ENCODE measurements at regions not wholly inside any gene's neighbourhood (a gene's known extent, or its start where the extent isn't known, plus 50 kb on each side); places are given as distances from the start of the nearest gene placed in this dataset.

DNA sequence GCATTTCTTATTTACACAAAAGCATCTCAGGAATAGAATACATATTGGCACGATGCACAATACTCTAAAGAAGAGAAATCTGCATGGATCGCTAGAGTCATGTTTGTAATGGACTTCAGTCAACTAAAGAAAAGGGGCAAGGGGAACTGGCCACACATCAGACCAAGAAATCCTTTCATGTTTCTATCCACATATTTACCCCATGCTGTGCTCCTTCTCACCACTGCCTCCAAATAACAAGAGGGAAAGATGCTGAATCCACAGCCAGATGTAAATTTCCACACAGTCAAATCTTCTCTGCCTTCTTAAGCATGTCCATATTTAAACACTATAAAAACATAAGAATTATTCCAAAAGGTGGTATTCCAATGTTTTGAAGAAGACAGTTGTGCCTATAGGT is 67.6 kb downstream of the COX18 start:
- FAIRE-seq, result no peak

DNA sequence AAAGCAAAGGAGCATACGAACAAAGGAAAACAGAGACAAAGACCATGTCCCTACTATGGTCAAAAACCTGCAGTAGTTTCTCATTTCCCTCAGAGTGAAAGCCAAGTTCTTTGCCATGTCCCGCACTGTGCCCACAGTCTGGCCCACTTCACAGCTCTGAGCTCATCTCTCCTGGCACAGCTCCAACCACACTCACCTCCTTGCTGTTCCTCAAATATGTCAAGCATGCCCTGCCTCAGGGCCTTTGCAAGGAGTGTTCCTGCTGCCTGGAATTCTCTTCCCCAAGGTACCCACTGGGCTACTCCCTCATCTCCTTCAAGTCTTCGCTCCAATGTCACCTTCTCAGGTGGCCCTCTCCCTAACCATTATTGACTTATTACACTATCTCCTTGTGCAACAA is 72.1 kb downstream of the COX18 start:
- FAIRE-seq, result no peak

DNA sequence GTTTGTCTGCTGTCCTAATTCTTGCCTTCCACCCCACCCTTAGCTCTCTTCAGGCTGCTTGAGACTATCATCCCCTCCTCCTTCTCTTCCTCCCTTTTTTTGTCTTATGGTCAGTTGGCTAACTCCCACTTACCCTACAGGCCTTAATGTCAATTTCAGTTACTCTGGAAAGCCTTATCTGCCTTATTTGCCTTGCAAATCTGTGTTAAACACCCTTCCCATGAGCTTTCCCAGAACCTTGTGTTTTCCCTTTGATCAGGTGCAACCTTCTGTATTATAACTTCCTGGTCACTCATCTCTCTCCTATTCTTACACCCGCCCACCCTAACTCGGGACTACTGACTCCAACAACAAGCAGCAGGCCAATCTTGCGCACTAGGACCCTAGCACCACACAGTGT is 74.8 kb downstream of the COX18 start:
- FAIRE-seq, result no peak

DNA sequence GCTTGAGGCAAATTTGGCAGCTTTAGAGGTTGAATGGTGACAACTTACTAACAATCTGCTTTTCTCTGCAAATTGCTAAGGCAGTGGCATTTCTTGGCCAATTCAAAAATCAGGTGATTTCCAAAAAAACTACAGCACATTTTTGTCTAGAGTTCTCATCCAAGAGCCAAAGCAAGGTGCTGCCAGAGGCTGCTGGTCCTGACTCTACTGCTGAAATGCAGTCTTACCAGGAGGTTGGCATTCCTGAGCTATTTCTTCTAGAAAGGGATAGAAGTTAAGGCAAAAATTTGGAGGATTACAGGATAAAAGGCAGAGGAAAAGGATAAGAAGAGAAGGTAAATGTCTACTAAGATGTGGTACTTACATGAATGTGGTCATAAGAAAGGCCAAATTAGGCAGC is 75.6 kb downstream of the COX18 start:
- no peak for FAIRE-seq

DNA sequence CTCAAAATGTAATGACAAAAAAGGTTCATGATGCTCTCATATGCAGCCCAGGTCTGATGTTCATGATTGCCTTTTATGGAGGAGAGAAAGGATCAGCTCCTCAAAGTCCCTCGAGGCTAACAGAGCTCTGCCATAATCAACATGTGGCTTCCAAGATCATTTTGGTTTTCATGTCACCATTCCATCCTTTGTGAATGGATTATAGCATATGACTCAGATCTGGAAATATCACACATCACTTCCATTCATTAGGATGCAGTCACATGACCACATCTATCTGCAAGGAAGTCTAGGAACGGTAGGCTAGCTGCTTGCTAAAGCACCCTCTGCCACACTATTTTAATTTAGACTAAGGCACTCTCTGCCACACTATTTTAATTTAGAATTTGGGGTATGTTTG is 77.6 kb downstream of the COX18 start:
- FAIRE-seq, result no peak

DNA sequence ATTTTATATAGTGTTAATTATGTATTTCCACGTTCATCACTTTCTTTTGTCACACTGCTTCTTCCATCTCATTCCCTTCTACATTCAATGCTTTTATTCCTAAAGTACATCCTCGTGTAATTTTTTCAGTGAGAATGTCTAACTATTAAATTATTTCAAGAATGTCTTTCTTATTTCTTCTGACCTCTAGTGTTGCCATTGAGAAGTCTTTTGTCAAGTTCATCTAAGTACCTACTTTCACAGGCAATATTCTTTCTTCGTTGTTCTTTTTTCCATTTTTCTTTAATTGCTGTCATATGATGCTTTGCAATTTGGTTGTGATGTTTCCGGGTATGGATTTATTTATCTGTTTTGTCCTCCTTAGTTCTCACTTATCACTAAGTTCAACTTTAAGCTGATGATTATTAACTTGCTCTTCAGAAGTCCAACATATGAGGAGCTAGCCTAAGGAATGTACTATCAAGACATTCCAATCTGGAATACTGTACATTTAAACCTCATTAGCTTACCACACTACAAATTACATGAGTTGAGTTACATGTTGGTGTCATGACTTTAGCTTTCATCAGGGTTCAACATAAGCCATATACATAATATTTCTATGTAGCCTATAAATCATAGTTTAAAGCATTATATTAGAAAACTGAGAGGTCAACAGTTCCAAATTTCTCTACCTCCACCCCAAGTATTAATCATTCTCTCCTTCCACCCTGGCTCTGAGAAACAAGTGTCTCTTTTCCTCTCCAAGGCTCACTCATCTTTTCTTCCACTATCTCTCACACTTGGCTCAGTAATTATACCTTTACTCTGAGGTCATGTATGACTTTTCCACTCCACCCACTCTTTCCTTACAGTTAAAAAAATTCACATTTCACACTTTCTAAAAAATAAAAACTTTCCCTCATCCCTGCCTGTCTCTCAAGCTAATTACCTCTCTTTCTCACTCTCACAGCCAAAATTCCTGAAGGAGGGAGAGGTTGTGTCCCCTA is 81.5 kb downstream of the COX18 start:
- FAIRE-seq, result no peak

GRCh38 chr4:72984351-72984750 is 85.2 kb downstream of the COX18 start:
- FAIRE-seq, result no peak

- no peak for FAIRE-seq
These were observed 85.8 kb downstream of the COX18 start for GRCh38 chr4:72983709-72984108.

DNA sequence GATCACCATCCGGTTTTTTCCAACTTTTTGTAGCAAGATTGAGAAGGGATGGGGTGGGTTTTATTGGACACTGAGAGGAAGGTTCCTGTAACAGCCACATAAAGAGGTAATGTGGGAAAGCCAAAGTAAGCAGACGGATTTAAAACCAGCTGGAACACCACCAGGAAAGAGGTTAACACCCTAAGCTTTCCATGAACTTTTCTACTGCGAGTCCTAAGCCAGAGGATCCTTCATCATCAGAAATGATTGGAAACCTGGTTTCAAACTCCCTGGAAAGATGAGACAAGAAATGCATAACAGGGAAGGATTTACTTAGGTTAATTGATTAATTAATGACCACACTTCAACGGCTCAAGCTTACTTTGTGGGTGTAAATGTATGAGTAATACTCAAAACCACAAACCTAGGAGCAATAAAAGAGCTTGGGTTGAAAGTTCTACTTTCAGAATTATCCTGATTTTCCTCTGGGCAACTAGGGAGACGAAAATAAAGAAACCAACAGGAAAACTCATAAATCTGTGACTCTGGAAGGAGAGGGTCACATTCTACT is 91.5 kb downstream of the COX18 start:
- no peak for FAIRE-seq

DNA sequence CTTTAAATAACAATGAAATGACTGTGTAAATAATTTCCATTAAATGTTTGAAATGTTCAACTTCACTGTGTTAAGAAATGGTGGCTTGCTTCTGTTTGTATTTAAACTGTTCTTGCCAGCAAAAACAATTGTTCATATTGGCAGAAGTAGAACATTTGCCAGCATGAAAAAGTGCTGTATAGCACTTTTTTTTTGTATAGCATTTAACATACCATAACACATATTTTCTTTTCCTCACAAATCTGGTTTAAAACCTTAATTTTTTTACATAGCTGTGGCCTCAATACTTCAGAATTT is 94.1 kb downstream of the COX18 start:
- no peak for FAIRE-seq

- FAIRE-seq, result no peak
These were observed 94.6 kb downstream of the COX18 start for GRCh38 chr4:72974694-72975487.

DNA sequence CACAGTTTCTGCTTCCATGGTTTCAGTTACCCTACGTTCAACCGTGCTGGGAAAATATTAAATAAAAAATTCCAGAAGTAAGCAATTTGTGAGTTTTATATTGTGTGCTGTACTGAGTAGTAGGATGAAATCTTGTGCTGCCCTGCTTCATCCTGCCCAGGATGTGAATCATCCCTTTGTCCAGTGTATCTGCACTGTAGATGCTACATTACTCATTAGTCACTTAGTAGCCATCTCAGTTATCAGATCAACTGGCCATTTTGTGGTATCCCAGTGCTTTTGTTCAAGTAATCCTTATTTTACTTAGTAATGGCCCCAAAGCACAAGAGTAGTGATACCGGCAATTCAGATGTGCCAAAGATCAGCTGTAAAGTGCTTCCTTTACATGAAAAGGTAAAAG is 97.9 kb downstream of the COX18 start:
- no peak for FAIRE-seq

DNA sequence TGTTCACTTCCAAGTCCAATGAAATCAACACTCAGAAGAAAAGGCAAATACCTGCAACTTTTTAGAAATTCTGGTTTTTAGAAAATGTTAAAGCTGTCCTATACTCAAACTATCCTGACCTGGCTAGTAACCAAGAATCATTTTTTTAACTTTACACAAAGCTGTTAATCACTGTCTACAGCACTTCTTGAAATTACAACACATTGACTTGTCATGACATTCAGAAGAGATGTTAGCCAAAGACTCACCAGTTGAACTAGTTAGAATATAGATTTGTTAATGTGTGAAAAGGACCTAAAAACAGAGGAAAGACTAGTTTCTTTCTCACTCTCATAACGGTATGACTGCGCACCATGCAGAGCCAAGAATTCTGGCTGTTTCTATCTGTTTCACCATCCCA is 98.8 kb downstream of the COX18 start:
- FAIRE-seq, result no peak

DNA sequence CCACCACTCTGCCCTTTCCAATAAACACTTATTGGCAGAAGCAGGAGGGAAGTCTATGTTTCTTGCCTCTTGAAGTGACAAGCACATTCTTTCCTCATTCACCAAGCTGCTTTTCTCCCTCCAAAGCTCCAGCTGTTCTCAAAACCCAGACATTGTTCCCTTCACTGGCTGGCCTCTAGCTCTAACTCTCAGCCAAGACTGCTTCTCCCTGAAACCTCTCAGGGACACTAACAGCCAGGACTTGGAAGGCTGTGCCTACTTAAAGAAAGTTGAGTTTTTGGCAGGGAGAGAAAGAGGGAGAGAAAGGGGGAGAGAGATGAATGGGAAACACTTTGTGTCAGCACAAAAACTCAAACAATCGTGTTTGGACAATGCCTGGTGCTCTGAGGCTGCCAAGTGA is 99.5 kb downstream of the COX18 start:
- FAIRE-seq, result no peak

DNA sequence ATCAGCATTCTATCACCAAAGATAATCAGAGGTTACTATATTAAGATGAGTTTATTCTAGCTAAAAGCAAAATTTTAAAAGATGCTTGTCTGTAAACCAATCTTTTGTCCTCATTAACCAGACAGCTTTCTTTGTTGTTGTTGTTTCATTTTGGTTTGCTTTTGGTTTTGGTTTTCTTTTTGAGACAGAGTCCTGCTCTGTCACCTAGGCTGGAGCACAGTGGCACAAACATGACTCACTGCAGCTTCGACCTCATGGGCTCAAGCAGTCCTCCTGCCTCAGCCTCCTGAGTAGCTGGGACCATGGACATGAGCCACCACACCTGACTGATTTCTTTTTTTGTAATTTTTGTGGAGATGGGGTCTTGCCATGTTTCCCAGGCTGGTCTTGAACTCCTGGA is 102.9 kb downstream of the COX18 start:
- FAIRE-seq, result no peak

- no peak for FAIRE-seq
These were observed 110.1 kb downstream of the COX18 start for GRCh38 chr4:72959411-72959810.

GRCh38 chr4:72954811-72955210 is 114.7 kb downstream of the COX18 start:
- FAIRE-seq, result no peak

- FAIRE-seq, result no peak
These were observed 115.9 kb downstream of the COX18 start for GRCh38 chr4:72953571-72953970.

DNA sequence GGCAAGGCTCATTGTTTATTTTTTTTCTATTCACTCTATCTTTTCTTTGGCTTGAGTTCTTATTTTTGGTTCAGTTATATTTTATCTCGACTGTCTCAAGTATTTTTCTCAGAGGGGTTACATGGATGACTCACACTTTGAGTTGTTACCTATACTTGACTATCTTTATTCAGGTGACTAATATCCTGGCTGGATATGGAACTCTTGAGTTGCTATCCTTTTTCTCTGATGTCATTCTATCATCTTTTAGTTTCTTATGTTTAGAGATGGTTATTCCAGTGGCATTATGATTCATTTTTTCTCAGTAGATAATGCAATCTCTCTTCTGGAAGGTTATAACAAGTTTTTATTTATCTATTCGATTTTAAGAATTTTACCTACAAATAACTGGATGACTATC is 117.9 kb downstream of the COX18 start:
- FAIRE-seq, result no peak

GRCh38 chr4:72951147-72951546 is 118.4 kb downstream of the COX18 start:
- no peak for FAIRE-seq

- FAIRE-seq, result peak; percentile 89
These were observed 121.4 kb downstream of the COX18 start for GRCh38 chr4:72948080-72948479.

DNA sequence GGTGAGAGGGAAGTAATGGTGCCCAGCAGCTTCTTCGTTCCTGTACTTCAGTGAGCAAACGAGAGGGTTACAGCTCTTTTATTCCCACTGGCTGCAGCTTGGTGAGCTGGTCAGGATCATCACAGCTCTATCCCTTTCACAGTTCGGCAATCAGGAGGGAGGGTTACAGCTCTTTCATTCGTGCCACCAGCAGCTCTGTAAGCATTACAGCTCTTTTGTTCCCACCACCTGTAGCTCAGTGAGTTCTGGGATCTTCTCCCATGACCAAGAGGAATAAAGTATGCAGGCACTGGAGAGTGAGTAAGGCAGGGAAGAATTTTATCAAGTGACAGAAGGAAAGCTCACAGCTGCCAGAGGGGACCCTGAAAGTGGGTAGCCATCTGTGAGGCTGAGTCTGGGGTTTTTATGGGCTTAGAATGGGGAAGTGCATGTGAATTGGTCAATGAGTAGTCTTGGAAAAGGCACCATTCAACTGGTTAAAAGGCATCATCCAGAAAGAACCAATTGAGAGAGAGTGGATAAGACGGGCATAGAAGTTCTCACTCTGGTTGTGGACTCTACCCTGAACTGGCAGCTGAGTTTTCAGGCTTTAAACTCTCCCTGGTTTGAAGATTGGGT is 123.7 kb downstream of the COX18 start:
- no peak for FAIRE-seq

DNA sequence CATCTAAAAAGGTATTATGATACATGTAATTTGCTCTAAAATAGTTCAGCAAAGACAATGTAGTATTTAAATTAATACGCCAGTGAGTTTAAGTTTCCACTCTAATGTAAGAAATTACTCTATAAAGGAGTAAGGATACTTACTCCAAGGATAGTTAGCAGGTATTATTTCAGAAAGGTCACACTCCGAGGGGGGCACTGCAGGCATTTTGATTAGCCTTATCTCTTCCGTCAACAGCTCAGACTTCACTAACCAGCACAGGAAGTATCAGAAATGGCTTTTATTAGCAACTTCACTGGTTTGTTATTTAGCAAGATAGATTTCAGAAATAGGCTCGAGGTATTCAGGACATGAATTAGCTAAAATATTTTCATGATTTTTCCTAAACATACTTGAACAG is 127.0 kb downstream of the COX18 start:
- no peak for FAIRE-seq

All from colon (tissue), 2 donors.